Thyroid gland (tissue), 4 donors: ENCODE measurements at regions not wholly inside any gene's neighbourhood (a gene's known extent, or its start where the extent isn't known, plus 50 kb on each side); places are given as distances from the start of the nearest gene placed in this dataset.

ENCODE experiments used
- POLR2A ChIP-seq, 2 donors: fragments of 450-650 bp; IDR thresholded peaks; one replicate each; pipeline ENCODE4 v1.6.1; 2017; ENCODE audit warnings: antibody characterized with exemption in 2 of 2, mild to moderate bottlenecking in 2 of 2, moderate library complexity in 1 of 2
- TF ChIP-seq, protein P1 (sequence below), 6 experiments: fragments of 200-600 bp in 3 of 6; fragments of 450-650 bp in 3 of 6; sonication (generic) in 3 of 6; IDR thresholded peaks; one replicate each; pipeline ENCODE4 v1.5.1; 2016 to 2019; ENCODE audit warnings: antibody characterized with exemption in 6 of 6, mild to moderate bottlenecking in 2 of 6, inconsistent platforms in 1 of 6, moderate library complexity in 1 of 6

- TF ChIP-seq, protein P1, sequence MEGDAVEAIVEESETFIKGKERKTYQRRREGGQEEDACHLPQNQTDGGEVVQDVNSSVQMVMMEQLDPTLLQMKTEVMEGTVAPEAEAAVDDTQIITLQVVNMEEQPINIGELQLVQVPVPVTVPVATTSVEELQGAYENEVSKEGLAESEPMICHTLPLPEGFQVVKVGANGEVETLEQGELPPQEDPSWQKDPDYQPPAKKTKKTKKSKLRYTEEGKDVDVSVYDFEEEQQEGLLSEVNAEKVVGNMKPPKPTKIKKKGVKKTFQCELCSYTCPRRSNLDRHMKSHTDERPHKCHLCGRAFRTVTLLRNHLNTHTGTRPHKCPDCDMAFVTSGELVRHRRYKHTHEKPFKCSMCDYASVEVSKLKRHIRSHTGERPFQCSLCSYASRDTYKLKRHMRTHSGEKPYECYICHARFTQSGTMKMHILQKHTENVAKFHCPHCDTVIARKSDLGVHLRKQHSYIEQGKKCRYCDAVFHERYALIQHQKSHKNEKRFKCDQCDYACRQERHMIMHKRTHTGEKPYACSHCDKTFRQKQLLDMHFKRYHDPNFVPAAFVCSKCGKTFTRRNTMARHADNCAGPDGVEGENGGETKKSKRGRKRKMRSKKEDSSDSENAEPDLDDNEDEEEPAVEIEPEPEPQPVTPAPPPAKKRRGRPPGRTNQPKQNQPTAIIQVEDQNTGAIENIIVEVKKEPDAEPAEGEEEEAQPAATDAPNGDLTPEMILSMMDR (IDR thresholded peaks at IDR 0.05), result no peak
- no peak for TF ChIP-seq POLR2A (IDR thresholded peaks at IDR 0.05)
These were observed 233.8 kb downstream of the GADD45G start for GRCh38 chr9:89838621-89839020.
